IMR-90 (cell line): ENCODE measurements at regions not wholly inside any gene's neighbourhood (a gene's known extent, or its start where the extent isn't known, plus 50 kb on each side); places are given as distances from the start of the nearest gene placed in this dataset.

Experiments
- ATAC-seq: fragments of 200-7000 bp; cut with Tn5 transposase; 2 replicates; pipeline ENCODE4 v1.9.1; 2020; ENCODE audit warnings: low read depth, mild to moderate bottlenecking, moderate library complexity
- BruUV-seq: library from RNA; stranded (reverse); fragments of 400-500 nt; replicated peaks from 2 replicates; lab custom pipeline; 2021; lab: Mats Ljungman, UMichigan
- CTCF ChIA-PET: fragments of 300-600 bp; formaldehyde crosslinking; extraction: SDS; loops from one replicate; lab custom pipeline; 2021; ENCODE audit warnings: antibody characterized with exemption; lab: Yijun Ruan, JAX
- POLR2A ChIA-PET: fragments of 300-600 bp; sonication (Branson Sonifier 250); formaldehyde crosslinking; loops from one replicate; lab custom pipeline; 2022; ENCODE audit warnings: antibody characterized with exemption; ENCODE audit not compliant: unreplicated experiment; lab: Charles Lee
- DNase-seq: peaks from one replicate; pipeline ENCODE4 v3.0.0; 2013
- H2AFZ ChIP-seq: replicated peaks from 2 replicates; pipeline ENCODE3; 2013; ENCODE audit warnings: low read length, mild to moderate bottlenecking; ENCODE audit not compliant: poor library complexity
- H2AK5ac ChIP-seq: 2 replicates; pipeline ENCODE4 v1.6.1; 2013; ENCODE audit warnings: low read depth, low read length, inconsistent platforms
- H2AK9ac ChIP-seq: replicated peaks from 2 replicates; pipeline ENCODE3; 2013; ENCODE audit warnings: mild to moderate bottlenecking, low read depth, low read length, moderate library complexity; ENCODE audit not compliant: poor library complexity
- H2BK120ac ChIP-seq: 2 replicates; pipeline ENCODE4 v1.6.1; 2013; ENCODE audit warnings: low read depth, low read length, inconsistent platforms
- H2BK15ac ChIP-seq: 3 replicates; pipeline ENCODE4 v1.6.1; 2013; ENCODE audit warnings: low read depth, low read length, inconsistent platforms
- H2BK20ac ChIP-seq: 2 replicates; pipeline ENCODE4 v1.6.1; 2013; ENCODE audit warnings: low read depth, mild to moderate bottlenecking, inconsistent platforms, low read length, moderate library complexity
- H2BK5ac ChIP-seq: 2 replicates; pipeline ENCODE4 v1.6.1; 2013; ENCODE audit warnings: mild to moderate bottlenecking, low read depth, low read length, inconsistent platforms; ENCODE audit not compliant: poor library complexity, severe bottlenecking
- H3K14ac ChIP-seq: replicated peaks from 2 replicates; pipeline ENCODE4 v1.6.1; 2013; ENCODE audit warnings: low read depth, low read length, inconsistent platforms
- H3K18ac ChIP-seq: 2 replicates; pipeline ENCODE4 v1.6.1; 2013; ENCODE audit warnings: low read depth, low read length, control low read depth
- H3K23ac ChIP-seq: 2 replicates; pipeline ENCODE4 v1.6.1; 2013; ENCODE audit warnings: low read depth, low read length, inconsistent platforms
- H3K27ac ChIP-seq: 2 replicates; pipeline ENCODE4 v1.5.1; 2013; ENCODE audit warnings: mild to moderate bottlenecking, control low read depth, low read length; ENCODE audit not compliant: insufficient read depth
- H3K27me3 ChIP-seq: 2 replicates; pipeline ENCODE4 v1.6.1; 2013; ENCODE audit warnings: low read length; ENCODE audit not compliant: control insufficient read depth, insufficient read depth
- H3K36me3 ChIP-seq: 2 replicates; pipeline ENCODE4 v1.6.1; 2013; ENCODE audit warnings: low read length, mixed read lengths; ENCODE audit not compliant: control insufficient read depth, insufficient read depth
- H3K4ac ChIP-seq: 2 replicates; pipeline ENCODE4 v1.6.1; 2013; ENCODE audit warnings: low read depth, low read length, inconsistent platforms
- H3K4me1 ChIP-seq: 2 replicates; pipeline ENCODE4 v1.6.1; 2013; ENCODE audit warnings: low read length, mixed read lengths; ENCODE audit not compliant: control insufficient read depth, insufficient read depth
- H3K4me2 ChIP-seq: 2 replicates; pipeline ENCODE4 v1.6.1; 2013; ENCODE audit warnings: low read depth, mild to moderate bottlenecking, control low read depth, low read length, moderate library complexity
- H3K4me3 ChIP-seq: 2 replicates; pipeline ENCODE4 v1.5.1; 2013; ENCODE audit warnings: low read depth, mild to moderate bottlenecking, control low read depth, low read length, moderate library complexity; ENCODE audit not compliant: insufficient read depth
- H3K56ac ChIP-seq: 2 replicates; pipeline ENCODE4 v1.6.1; 2013; ENCODE audit warnings: low read length, inconsistent platforms; ENCODE audit not compliant: insufficient read depth; ENCODE audit errors: extremely low read depth
- H3K79me1 ChIP-seq, 2 experiments: 2 replicates each; pipeline ENCODE4 v1.6.1; 2013; ENCODE audit warnings: low read length in 2 of 2, inconsistent platforms in 1 of 2, low read depth in 1 of 2
- H3K9ac ChIP-seq: 2 replicates; pipeline ENCODE4 v1.6.1; 2013; ENCODE audit warnings: low read depth, low read length, control low read depth
- H3K9me1 ChIP-seq: 2 replicates; pipeline ENCODE4 v1.6.1; 2013; ENCODE audit warnings: low read length, inconsistent platforms; ENCODE audit not compliant: insufficient read depth
- H3K9me3 ChIP-seq: 2 replicates; pipeline ENCODE4 v1.6.1; 2013; ENCODE audit warnings: low read length; ENCODE audit not compliant: control insufficient read depth, insufficient read depth
- H4K20me1 ChIP-seq: 2 replicates; pipeline ENCODE4 v1.6.1; 2013; ENCODE audit warnings: low read length, inconsistent platforms; ENCODE audit not compliant: insufficient read depth
- H4K5ac ChIP-seq: 2 replicates; pipeline ENCODE4 v1.6.1; 2013; ENCODE audit warnings: mild to moderate bottlenecking, low read depth, low read length, control low read depth
- H4K8ac ChIP-seq, 2 experiments: 2 replicates each; pipeline ENCODE4 v1.6.1; 2013; ENCODE audit warnings: low read depth in 2 of 2, low read length in 2 of 2, control low read depth in 1 of 2, inconsistent platforms in 1 of 2
- H4K91ac ChIP-seq: 2 replicates; pipeline ENCODE4 v1.6.1; 2013; ENCODE audit warnings: low read depth, low read length, inconsistent platforms; ENCODE audit not compliant: insufficient read depth
- BHLHE40 ChIP-seq: fragments of 150-350 bp; IDR thresholded peaks from 2 replicates; pipeline ENCODE4 v1.6.1; 2016; ENCODE audit warnings: mild to moderate bottlenecking, low read depth, low read length
- WGBS, 2 experiments: methylation state at CpG; one replicate each; pipeline versions ENCODE4 v1.1.5 to v1.1.7; 2013; ENCODE audit warnings: missing lambda C conversion rate in 2 of 2; ENCODE audit not compliant: insufficient read length in 1 of 2; ENCODE audit errors: extremely low coverage in 2 of 2; 5-methylcytosine and 5-hydroxymethylcytosine counted together
- dilution Hi-C: fragments of 300-500 bp; cut with HindIII; formaldehyde crosslinking; loops from one replicate; pipeline ENCODE4 v1.14.3; 2018; ENCODE audit warnings: low sequenced_read_pairs; ENCODE audit not compliant: unreplicated experiment
- in situ Hi-C: fragments of 300-500 bp; cut with MboI; formaldehyde crosslinking; loops from 3 replicates; pipeline ENCODE4 v1.14.3; 2019; ENCODE audit warnings: low sequenced_read_pairs, inconsistent platforms, mixed read lengths
- intact Hi-C: fragments of 100-400 bp; cut with micrococcal nuclease; formaldehyde crosslinking; loops from 2 replicates; pipeline ENCODE4 v1.10.0; 2022

DNA sequence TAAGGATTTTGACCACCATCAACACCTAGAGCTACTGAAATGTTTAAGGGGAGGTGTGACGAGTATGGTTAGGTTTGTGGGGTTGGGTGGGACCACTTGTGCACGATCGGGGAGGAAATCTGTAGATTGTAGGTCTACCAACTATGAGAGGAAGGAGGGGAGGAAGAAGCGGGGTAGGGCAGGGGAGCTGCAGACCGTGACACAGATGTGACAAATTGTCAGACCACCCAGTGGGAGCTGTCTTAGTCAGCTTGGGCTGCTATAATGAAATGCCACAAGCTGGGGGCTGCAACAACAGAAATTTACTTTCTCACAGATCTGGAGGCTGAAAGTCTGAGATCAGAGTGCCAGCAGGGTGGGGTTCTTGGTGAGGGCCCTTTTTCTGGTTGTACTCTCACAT, 62.2 kb upstream of the ARGLU1 start:
- no peak overlapping the region for H3K27ac ChIP-seq
- POLR2A ChIA-PET: no interaction called here
- H3K18ac ChIP-seq: no peak overlapping the region
- no peak overlapping the region for H3K4ac ChIP-seq
- no peak overlapping the region for H4K5ac ChIP-seq
- ATAC-seq (no peak), DNase-seq (no peak)
- no peak overlapping the region for H3K23ac ChIP-seq
- H3K4me2 ChIP-seq: no peak overlapping the region
- H3K27me3 ChIP-seq: peaks cover 7% of the 10 kb centered on the region
- no peak overlapping the region for H4K8ac ChIP-seq
- CTCF ChIA-PET: interaction anchor here (1.5 kb wide), 1 partner anchor 10 kb away, joined by 5 read pairs; no protein-coding TSS in a partner anchor
- no peak overlapping the region for H2BK20ac ChIP-seq
- no peaks in the 10 kb centered on the region for H3K4me1 ChIP-seq
- no CpG with 5 or more reads among the region's 5 CpGs for WGBS, 2 experiments
- dilution Hi-C loops (no loop called here), in situ Hi-C loops (no loop called here), intact Hi-C loops (no loop called here)
- H3K14ac ChIP-seq: no peak overlapping the region
- H3K9me1 ChIP-seq: no peaks in the 10 kb centered on the region
- H4K91ac ChIP-seq: no peak overlapping the region
- no peaks in the 10 kb centered on the region for H3K9me3 ChIP-seq
- no peak overlapping the region for H3K9ac ChIP-seq
- H2AK5ac ChIP-seq: no peak overlapping the region
- H4K20me1 ChIP-seq: no peaks in the 10 kb centered on the region
- H2BK5ac ChIP-seq: no peak overlapping the region
- no peak overlapping the region for H2BK15ac ChIP-seq
- no peak for TF ChIP-seq BHLHE40
- no peak overlapping the region for H2BK120ac ChIP-seq
- no TSS peak for BruUV-seq
- H2AFZ ChIP-seq: no peak overlapping the region
- H3K56ac ChIP-seq: no peak overlapping the region
- H3K4me3 ChIP-seq: no peak overlapping the region
- H3K79me1 ChIP-seq: no peaks in the 10 kb centered on the region
- no peaks in the 10 kb centered on the region for H3K36me3 ChIP-seq
- H2AK9ac ChIP-seq: no peak overlapping the region
